K562 (cell line): ENCODE measurements at regions not wholly inside any gene's neighbourhood (a gene's known extent, or its start where the extent isn't known, plus 50 kb on each side); places are given as distances from the start of the nearest gene placed in this dataset.

Source experiments
- ATAC-seq: fragments of 200-7000 bp; cut with Tn5 transposase; 3 replicates; pipeline ENCODE4 v1.9.1; 2020; ENCODE audit warnings: moderate library complexity
- BruUV-seq: library from RNA; stranded (reverse); fragments of 400-500 nt; replicated peaks from 2 replicates; lab custom pipeline; 2021; lab: Mats Ljungman, UMichigan
- CTCF ChIA-PET: fragments of 300-600 bp; formaldehyde crosslinking; extraction: SDS; loops from one replicate; lab custom pipeline; 2021; ENCODE audit warnings: low intra/inter-chr PET ratio; lab: Yijun Ruan, JAX
- POLR2A ChIA-PET: fragments of 300-600, 350-650 bp; sonication (Branson Sonifier 250); formaldehyde crosslinking; extraction: SDS; loops from one replicate; lab custom pipeline; 2021; ENCODE audit warnings: antibody characterized with exemption, inconsistent platforms; lab: Yijun Ruan, JAX
- DNase-seq, 4 experiments: peaks; one replicate each; pipeline versions ENCODE4 v3.0.0 to v3.0.0-alpha.2; 2011 to 2018; ENCODE audit warnings: low spot score in 3 of 4, mixed read lengths in 3 of 4; ENCODE audit errors: extremely low read depth in 1 of 4
- FAIRE-seq: peaks from 2 replicates; lab custom pipeline; 2011; peaks lifted over from hg19 to GRCh38; lab: Jason Lieb, UNC
- H2AFZ ChIP-seq: 2 replicates; pipeline ENCODE4 v1.6.0; 2011; ENCODE audit warnings: low read depth, low read length, control low read depth, inconsistent platforms
- H3K27ac ChIP-seq: fragments of 200-600 bp; 3 replicates; pipeline ENCODE4 v1.8.0; 2011; ENCODE audit warnings: low read depth, mild to moderate bottlenecking, control low read depth, inconsistent platforms, low read length, moderate library complexity, mixed read lengths; ENCODE audit errors: extremely low read depth
- H3K27me3 ChIP-seq, 2 experiments: fragments of 300-600 bp in 1 of 2; 2 replicates in 1 of 2; 3 replicates in 1 of 2; pipeline versions ENCODE4 v1.6.0 to v1.8.0; 2011; ENCODE audit warnings: inconsistent platforms in 2 of 2, low read length in 2 of 2, mild to moderate bottlenecking in 1 of 2, mixed read lengths in 1 of 2, moderate library complexity in 1 of 2; ENCODE audit not compliant: control insufficient read depth in 2 of 2, insufficient read depth in 2 of 2
- H3K36me3 ChIP-seq: fragments of 300-600 bp; 3 replicates; pipeline ENCODE4 v1.8.0; 2011; ENCODE audit warnings: mild to moderate bottlenecking, low read length, inconsistent platforms; ENCODE audit not compliant: control insufficient read depth, insufficient read depth
- H3K4me1 ChIP-seq, 2 experiments: fragments of 200-600 bp in 1 of 2; replicated peaks in 1 of 2; 2 replicates in 1 of 2; 3 replicates in 1 of 2; pipeline versions ENCODE4 v1.5.1 to v1.8.0; 2011; ENCODE audit warnings: inconsistent platforms in 2 of 2, low read length in 2 of 2, mild to moderate bottlenecking in 1 of 2, mixed read lengths in 1 of 2, moderate library complexity in 1 of 2; ENCODE audit not compliant: control insufficient read depth in 2 of 2, insufficient read depth in 2 of 2
- H3K4me2 ChIP-seq: 2 replicates; pipeline ENCODE4 v1.6.1; 2011; ENCODE audit warnings: low read length, control low read depth, inconsistent platforms, mixed read lengths; ENCODE audit not compliant: insufficient read depth
- H3K4me3 ChIP-seq: fragments of 200-600 bp; sonication (generic), shearing (Covaris generic); 2 replicates; pipeline ENCODE4 v1.5.1; 2016; ENCODE audit warnings: control low read depth, inconsistent platforms
- H3K79me2 ChIP-seq: fragments of 200-600 bp; 3 replicates; pipeline ENCODE4 v1.8.0; 2011; ENCODE audit warnings: low read length, inconsistent platforms; ENCODE audit not compliant: control insufficient read depth, insufficient read depth
- H3K9ac ChIP-seq, 2 experiments: 2 replicates each; pipeline versions ENCODE4 v1.6.0 to v1.6.1; 2011; ENCODE audit warnings: low read depth in 2 of 2, low read length in 2 of 2, control low read depth in 1 of 2, inconsistent platforms in 1 of 2, mild to moderate bottlenecking in 1 of 2, mixed read lengths in 1 of 2; ENCODE audit not compliant: insufficient read depth in 1 of 2
- H3K9me1 ChIP-seq: one replicate; pipeline ENCODE4 v1.6.0; 2011; ENCODE audit warnings: inconsistent platforms, mild to moderate bottlenecking, low read length, moderate library complexity; ENCODE audit not compliant: control insufficient read depth, insufficient read depth
- H3K9me3 ChIP-seq: replicated peaks from 2 replicates; pipeline ENCODE4 v1.5.1; 2011; ENCODE audit warnings: low read depth, low read length, inconsistent platforms; ENCODE audit not compliant: control insufficient read depth, insufficient read depth
- H4K20me1 ChIP-seq: replicated peaks from 2 replicates; pipeline ENCODE4 v1.6.1; 2011; ENCODE audit warnings: low read length, inconsistent platforms, mixed read lengths; ENCODE audit not compliant: control insufficient read depth, insufficient read depth
- BCLAF1 ChIP-seq, 2 experiments: fragments of 450-650 bp in 1 of 2; IDR thresholded peaks; 2 replicates each; pipeline ENCODE4 v1.6.1; 2011 to 2017; ENCODE audit warnings: low read depth in 2 of 2, antibody characterized with exemption in 1 of 2, borderline replicate concordance in 1 of 2, low read length in 1 of 2, mild to moderate bottlenecking in 1 of 2, mixed read lengths in 1 of 2; ENCODE audit not compliant: control insufficient read depth in 1 of 2
- GTF2F1 ChIP-seq: IDR thresholded peaks from 2 replicates; pipeline ENCODE4 v1.6.1; 2011; ENCODE audit warnings: low read depth, low read length, improper control_type of control experiment
- MAZ ChIP-seq, 2 experiments: fragments of 450-650 bp in 1 of 2; sonication (generic) in 1 of 2; formaldehyde crosslinking; IDR thresholded peaks in 1 of 2; conservative IDR thresholded peaks in 1 of 2; 2 replicates each; pipeline versions ENCODE4 v1.4.0 to v1.5.0; 2020; ENCODE audit warnings: mild to moderate bottlenecking in 1 of 2, missing genetic modification reagents in 1 of 2
- NR2C1 ChIP-seq, 2 experiments: fragments of 450-650 bp; IDR thresholded peaks; 2 replicates each; pipeline ENCODE4 v1.6.1; 2017; ENCODE audit warnings: mild to moderate bottlenecking in 2 of 2, antibody characterized with exemption in 1 of 2, inconsistent platforms in 1 of 2, missing compliant biosample characterization in 1 of 2, missing genetic modification characterization in 1 of 2
- SLC30A9 ChIP-seq: fragments of 250-450 bp; sonication (Bioruptor Pico); IDR thresholded peaks from 2 replicates; pipeline ENCODE4 v1.8.0; 2022; ENCODE audit warnings: mild to moderate bottlenecking, moderate library complexity
- TAF15 ChIP-seq: fragments of 200-400 bp; formaldehyde crosslinking; IDR thresholded peaks from 2 replicates; pipeline ENCODE4 v1.6.1; 2017; ENCODE audit warnings: mild to moderate bottlenecking, low read depth, low read length, moderate library complexity
- ZBED1 ChIP-seq: IDR thresholded peaks from 2 replicates; pipeline ENCODE4 v1.6.1; 2014
- ZBTB43 ChIP-seq: sonication (generic); formaldehyde crosslinking; IDR thresholded peaks from 2 replicates; pipeline ENCODE4 v1.8.0; 2023; ENCODE audit warnings: mild to moderate bottlenecking, missing genetic modification reagents
- ZBTB7A ChIP-seq: IDR thresholded peaks from 2 replicates; pipeline ENCODE4 v1.6.1; 2011; ENCODE audit warnings: low read depth, mild to moderate bottlenecking, low read length, moderate library complexity, borderline replicate concordance; ENCODE audit not compliant: control insufficient read depth
- ZNF282 ChIP-seq: sonication (generic); formaldehyde crosslinking; IDR thresholded peaks from 2 replicates; pipeline ENCODE4 v1.8.1; 2023; ENCODE audit warnings: missing genetic modification reagents
- ZNF507 ChIP-seq: conservative IDR thresholded peaks from 2 replicates; pipeline ENCODE4 v1.6.1; 2017; ENCODE audit warnings: missing genetic modification characterization, missing compliant biosample characterization
- ZNF586 ChIP-seq: fragments of 450-650 bp; formaldehyde crosslinking; conservative IDR thresholded peaks from 2 replicates; pipeline ENCODE4 v1.4.0; 2020; ENCODE audit warnings: mild to moderate bottlenecking, moderate library complexity
- ZNF668 ChIP-seq: fragments of 250-450 bp; sonication (Bioruptor Pico); IDR thresholded peaks from 2 replicates; pipeline ENCODE4 v1.8.0; 2022; ENCODE audit warnings: mild to moderate bottlenecking, inconsistent platforms
- in situ Hi-C: fragments of 300-500 bp; cut with MboI; formaldehyde crosslinking; loops from 4 replicates; pipeline ENCODE4 v1.15.0; 2018; ENCODE audit warnings: inconsistent platforms, mixed read lengths
- intact Hi-C: fragments of 100-400 bp; cut with micrococcal nuclease; formaldehyde crosslinking; loops from 2 replicates; pipeline ENCODE4 v1.14.2; 2022
- TF ChIP-seq, protein P1 (sequence below): fragments of 450-650 bp; formaldehyde crosslinking; conservative IDR thresholded peaks from 2 replicates; pipeline ENCODE4 v1.4.0; 2022; ENCODE audit warnings: mild to moderate bottlenecking, missing genetic modification characterization
- TF ChIP-seq, protein P2 (sequence below): fragments of 250-450 bp; sonication (Bioruptor Pico); IDR thresholded peaks from 2 replicates; pipeline ENCODE4 v1.4.0; 2020; ENCODE audit warnings: mild to moderate bottlenecking, moderate library complexity

DNA sequence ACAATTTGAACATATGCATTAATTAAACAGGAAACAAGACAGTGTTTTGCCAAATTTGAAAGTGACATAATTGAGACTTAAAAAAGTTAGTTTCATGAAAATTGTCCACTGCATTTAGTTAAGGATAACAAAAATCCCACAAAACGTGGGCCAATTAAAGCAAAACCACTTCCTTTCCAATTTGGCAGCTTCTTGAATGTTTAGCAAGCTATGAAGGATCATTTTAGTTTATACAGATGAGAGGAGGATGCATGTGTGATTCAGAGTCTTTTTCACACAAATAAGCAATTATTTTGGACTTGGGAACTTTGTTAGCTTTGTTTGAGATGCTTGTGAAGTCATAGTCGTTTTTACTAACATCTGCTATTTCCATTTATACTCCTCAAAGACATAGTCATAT, 109.6 kb downstream of the ATXN7L3B start (continued):
- TF ChIP-seq, protein P1, sequence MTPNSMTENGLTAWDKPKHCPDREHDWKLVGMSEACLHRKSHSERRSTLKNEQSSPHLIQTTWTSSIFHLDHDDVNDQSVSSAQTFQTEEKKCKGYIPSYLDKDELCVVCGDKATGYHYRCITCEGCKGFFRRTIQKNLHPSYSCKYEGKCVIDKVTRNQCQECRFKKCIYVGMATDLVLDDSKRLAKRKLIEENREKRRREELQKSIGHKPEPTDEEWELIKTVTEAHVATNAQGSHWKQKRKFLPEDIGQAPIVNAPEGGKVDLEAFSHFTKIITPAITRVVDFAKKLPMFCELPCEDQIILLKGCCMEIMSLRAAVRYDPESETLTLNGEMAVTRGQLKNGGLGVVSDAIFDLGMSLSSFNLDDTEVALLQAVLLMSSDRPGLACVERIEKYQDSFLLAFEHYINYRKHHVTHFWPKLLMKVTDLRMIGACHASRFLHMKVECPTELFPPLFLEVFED (CRISPR knock-in tag): no peak
- TF ChIP-seq NR2C1 (IDR thresholded peaks at IDR 0.05): no peak
- no peak for TF ChIP-seq NR2C1 (tag; IDR thresholded peaks at IDR 0.05)
- no peak for TF ChIP-seq ZNF282
- TF ChIP-seq ZBTB7A: no peak
- TF ChIP-seq, protein P2, sequence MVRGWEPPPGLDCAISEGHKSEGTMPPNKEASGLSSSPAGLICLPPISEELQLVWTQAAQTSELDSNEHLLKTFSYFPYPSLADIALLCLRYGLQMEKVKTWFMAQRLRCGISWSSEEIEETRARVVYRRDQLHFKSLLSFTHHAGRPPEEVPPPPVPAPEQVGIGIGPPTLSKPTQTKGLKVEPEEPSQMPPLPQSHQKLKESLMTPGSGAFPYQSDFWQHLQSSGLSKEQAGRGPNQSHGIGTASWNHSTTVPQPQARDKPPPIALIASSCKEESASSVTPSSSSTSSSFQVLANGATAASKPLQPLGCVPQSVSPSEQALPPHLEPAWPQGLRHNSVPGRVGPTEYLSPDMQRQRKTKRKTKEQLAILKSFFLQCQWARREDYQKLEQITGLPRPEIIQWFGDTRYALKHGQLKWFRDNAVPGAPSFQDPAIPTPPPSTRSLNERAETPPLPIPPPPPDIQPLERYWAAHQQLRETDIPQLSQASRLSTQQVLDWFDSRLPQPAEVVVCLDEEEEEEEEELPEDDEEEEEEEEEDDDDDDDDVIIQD (CRISPR knock-in tag): no peak

DNA sequence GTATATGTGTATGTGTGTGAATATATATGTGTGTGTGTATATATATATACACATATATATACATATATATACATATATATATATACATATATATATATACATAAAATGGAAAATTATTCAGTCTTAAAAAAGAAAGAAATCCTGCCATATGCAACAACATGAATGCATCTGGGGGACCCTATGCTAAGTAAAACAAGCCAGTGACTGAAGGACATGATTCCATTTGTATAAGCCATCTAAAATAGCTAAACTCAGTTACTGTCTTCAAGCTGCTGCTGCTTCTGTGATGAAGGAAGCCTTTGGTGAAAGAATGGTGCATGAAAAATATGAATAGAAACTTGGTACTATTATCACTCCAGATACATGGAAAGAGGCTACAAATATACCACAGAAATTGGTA, 118.6 kb downstream of the ATXN7L3B start:
- FAIRE-seq (no peak), DNase-seq (no peak), ATAC-seq (no peak)
- in situ Hi-C loops: no loop called here
- CTCF ChIA-PET: no interaction called here
- no TSS peak for BruUV-seq
- POLR2A ChIA-PET: no interaction called here
- Histone ChIP-seq H3K36me3 (no peaks in the 10 kb centered on the region), H3K27me3 (no peaks in the 10 kb centered on the region), H3K4me3 (no peak overlapping the region), H3K27ac (no peak overlapping the region), H3K9me3 (no peaks in the 10 kb centered on the region), H4K20me1 (no peaks in the 10 kb centered on the region), H3K9ac (no peak overlapping the region), H3K9me1 (no peaks in the 10 kb centered on the region), H3K4me2 (no peak overlapping the region), H2AFZ (no peak overlapping the region), H3K79me2 (no peaks in the 10 kb centered on the region), H3K4me1 (no peaks in the 10 kb centered on the region)
- intact Hi-C loops: no loop called here
- TF ChIP-seq SLC30A9 (CRISPR knock-in tag) (no peak), ZBTB43 (no peak), MAZ (CRISPR knock-in tag; conservative IDR thresholded peaks at IDR 0.05 in 1 of 2, IDR thresholded peaks at IDR 0.05 in 1 of 2) (no peak), BCLAF1 (IDR thresholded peaks at IDR 0.05; ENCODE audit: borderline replicate concordance in 1 of 2, control insufficient read depth in 1 of 2, low read depth in 2 of 2, low read length in 1 of 2) (no peak), ZNF507 (no peak), ZNF668 (CRISPR knock-in tag) (no peak), GTF2F1 (no peak), ZBED1 (no peak), TAF15 (no peak), ZNF586 (CRISPR knock-in tag) (no peak)
